GM12872 (cell line): ENCODE measurements at regions not wholly inside any gene's neighbourhood (a gene's known extent, or its start where the extent isn't known, plus 50 kb on each side); places are given as distances from the start of the nearest gene placed in this dataset.

ENCODE experiments used
- TF ChIP-seq, protein P1 (sequence below): IDR thresholded peaks from 3 replicates; pipeline ENCODE4 v1.5.1; 2011; ENCODE audit warnings: low read depth, mild to moderate bottlenecking, low read length, moderate library complexity; ENCODE audit not compliant: insufficient read depth

DNA sequence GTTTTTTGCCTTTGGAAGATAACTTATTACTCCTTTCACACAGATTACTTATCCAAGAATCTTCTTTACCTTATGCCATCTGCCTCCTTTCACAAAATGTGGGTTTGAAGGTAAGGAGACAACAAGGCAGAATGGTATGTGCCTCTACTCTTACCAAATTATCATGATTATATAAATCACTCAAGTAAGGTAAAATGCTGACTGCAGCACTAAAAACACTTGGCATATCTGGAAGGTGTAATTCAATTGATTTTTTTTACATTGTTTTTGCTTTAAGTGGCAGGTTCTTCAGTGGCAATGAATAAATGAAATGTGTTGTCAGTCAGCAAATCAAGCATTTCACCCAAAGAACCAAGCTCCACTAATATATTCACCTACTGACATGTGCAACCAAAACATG, 346.1 kb downstream of the OMA1 start:
- TF ChIP-seq, protein P1, sequence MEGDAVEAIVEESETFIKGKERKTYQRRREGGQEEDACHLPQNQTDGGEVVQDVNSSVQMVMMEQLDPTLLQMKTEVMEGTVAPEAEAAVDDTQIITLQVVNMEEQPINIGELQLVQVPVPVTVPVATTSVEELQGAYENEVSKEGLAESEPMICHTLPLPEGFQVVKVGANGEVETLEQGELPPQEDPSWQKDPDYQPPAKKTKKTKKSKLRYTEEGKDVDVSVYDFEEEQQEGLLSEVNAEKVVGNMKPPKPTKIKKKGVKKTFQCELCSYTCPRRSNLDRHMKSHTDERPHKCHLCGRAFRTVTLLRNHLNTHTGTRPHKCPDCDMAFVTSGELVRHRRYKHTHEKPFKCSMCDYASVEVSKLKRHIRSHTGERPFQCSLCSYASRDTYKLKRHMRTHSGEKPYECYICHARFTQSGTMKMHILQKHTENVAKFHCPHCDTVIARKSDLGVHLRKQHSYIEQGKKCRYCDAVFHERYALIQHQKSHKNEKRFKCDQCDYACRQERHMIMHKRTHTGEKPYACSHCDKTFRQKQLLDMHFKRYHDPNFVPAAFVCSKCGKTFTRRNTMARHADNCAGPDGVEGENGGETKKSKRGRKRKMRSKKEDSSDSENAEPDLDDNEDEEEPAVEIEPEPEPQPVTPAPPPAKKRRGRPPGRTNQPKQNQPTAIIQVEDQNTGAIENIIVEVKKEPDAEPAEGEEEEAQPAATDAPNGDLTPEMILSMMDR: no peak

DNA sequence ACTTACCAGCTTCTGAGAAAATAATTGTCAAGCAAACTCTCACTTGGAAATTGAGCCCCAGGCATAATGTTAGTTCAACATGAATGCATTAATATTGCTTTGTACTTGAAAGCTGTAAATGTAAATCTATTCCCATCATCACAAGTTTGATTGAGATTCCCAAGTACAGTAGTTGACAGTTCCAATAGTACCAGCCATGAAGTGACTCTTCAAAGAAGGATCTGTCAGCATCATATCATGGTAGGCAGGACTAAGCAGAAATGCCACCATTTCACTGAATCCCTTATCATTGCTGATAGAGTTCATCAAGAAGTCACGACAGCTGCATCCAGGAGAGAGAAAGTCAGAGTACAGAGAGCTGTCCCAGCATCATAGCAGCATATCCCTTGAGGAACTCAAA, 348.7 kb downstream of the OMA1 start:
- TF ChIP-seq, protein P1: no peak

GRCh38 chr1:58190267-58190988, 356.1 kb downstream of the OMA1 start:
- TF ChIP-seq, protein P1: no peak

DNA sequence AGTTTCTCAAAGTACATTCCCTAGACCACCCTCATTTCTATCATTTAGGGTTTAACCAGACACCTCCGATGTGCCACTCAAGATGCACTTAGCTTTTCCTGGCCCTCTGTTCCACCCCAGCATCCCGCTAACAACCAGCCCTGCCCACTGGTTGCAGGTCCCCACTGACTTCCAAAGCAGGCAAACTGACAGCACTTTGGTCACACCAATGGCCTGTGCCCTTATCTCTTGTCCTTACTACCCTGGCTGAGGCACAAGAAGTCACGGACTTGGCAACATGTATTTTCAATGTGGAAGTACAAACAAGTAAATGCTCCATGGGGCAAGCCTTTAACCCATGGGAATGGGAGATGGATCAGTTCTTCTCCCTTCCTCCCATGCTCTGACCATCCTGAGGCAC, 357.1 kb downstream of the OMA1 start:
- TF ChIP-seq, protein P1: no peak

GRCh38 chr1:58183286-58183685, 363.2 kb downstream of the OMA1 start:
- TF ChIP-seq, protein P1: no peak

- TF ChIP-seq, protein P1: no peak
These were observed 366.0 kb downstream of the OMA1 start for GRCh38 chr1:58180537-58180936.

DNA sequence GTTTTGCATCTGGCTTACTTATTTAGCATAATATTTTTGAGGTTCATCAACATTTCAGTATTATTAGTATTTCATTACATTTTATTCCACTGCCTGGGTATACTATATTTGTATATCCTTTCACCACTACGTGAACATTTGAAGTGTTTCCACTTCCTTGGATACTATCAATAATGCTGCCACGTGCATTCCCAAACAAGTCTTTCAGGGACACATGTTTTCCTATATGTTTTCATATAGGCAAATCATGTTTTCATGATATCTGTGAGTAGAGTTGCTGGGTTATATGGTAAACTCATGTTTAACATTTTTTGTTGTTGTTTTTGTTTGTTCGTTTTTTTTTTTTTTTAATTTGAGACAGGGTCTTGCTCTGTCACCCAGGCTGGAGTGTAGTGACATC, 380.1 kb downstream of the OMA1 start:
- TF ChIP-seq, protein P1: no peak
